ENCODE measurements at regions not wholly inside any gene's neighbourhood (a gene's known extent, or its start where the extent isn't known, plus 50 kb on each side); places are given as distances from the start of the nearest gene placed in this dataset.

GRCh38 chr2:236682651-236683422 lies 113.2 kb downstream of the ACKR3 start:
- TF ChIP-seq EZH2 (conservative IDR thresholded peaks at IDR 0.05; ENCODE audit: low read depth, low read length) (no peak), ZNF550 (CRISPR knock-in tag; IDR thresholded peaks at IDR 0.05; ENCODE audit: borderline replicate concordance) (no peak), ZNF772 (CRISPR knock-in tag; IDR thresholded peaks at IDR 0.05) (no peak), CTCF (CRISPR knock-in tag; IDR thresholded peaks at IDR 0.05) (no peak), REST (IDR thresholded peaks at IDR 0.05; ENCODE audit: borderline replicate concordance in 1 of 2, low read depth in 1 of 2, low read length in 2 of 2) (no peak), KLF6 (CRISPR knock-in tag; IDR thresholded peaks at IDR 0.05) (no peak), CEBPB (IDR thresholded peaks at IDR 0.05; ENCODE audit: borderline replicate concordance, low read depth, low read length) (no peak), HDAC2 (CRISPR knock-in tag; IDR thresholded peaks at IDR 0.05) (no peak), UBTF (CRISPR knock-in tag; IDR thresholded peaks at IDR 0.05) (no peak), HNF4A (CRISPR knock-in tag; IDR thresholded peaks at IDR 0.05) (no peak), HMG20A (CRISPR knock-in tag; IDR thresholded peaks at IDR 0.05; ENCODE audit: borderline replicate concordance) (no peak), PHF8 (CRISPR knock-in tag; IDR thresholded peaks at IDR 0.05) (no peak)

All from HepG2 (cell line).